ENCODE measurements at regions not wholly inside any gene's neighbourhood (a gene's known extent, or its start where the extent isn't known, plus 50 kb on each side); places are given as distances from the start of the nearest gene placed in this dataset.

DNA sequence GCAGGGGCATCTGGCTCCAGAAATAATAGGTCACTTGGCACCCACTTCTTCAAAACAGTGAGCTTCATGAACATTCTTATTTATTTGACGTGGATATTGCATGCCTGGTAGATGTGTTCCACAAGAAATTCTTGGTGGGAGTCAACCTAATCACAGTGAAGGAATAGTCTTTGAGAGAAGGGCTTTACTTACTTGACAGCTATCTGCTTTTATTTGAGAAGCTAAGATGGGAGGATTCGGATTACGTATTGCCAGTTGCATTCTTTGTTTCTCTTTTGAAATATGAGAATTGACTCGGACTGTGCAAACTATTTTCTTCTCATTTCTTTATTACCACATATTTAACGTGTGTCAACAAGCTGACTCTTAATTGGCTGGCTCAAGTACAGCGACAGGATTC is 117.2 kb downstream of the FASLG start:
- no peak for TF ChIP-seq POLR2A (IDR thresholded peaks at IDR 0.05)
- TF ChIP-seq, protein P1, sequence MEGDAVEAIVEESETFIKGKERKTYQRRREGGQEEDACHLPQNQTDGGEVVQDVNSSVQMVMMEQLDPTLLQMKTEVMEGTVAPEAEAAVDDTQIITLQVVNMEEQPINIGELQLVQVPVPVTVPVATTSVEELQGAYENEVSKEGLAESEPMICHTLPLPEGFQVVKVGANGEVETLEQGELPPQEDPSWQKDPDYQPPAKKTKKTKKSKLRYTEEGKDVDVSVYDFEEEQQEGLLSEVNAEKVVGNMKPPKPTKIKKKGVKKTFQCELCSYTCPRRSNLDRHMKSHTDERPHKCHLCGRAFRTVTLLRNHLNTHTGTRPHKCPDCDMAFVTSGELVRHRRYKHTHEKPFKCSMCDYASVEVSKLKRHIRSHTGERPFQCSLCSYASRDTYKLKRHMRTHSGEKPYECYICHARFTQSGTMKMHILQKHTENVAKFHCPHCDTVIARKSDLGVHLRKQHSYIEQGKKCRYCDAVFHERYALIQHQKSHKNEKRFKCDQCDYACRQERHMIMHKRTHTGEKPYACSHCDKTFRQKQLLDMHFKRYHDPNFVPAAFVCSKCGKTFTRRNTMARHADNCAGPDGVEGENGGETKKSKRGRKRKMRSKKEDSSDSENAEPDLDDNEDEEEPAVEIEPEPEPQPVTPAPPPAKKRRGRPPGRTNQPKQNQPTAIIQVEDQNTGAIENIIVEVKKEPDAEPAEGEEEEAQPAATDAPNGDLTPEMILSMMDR (IDR thresholded peaks at IDR 0.05): no peak
- Histone ChIP-seq H3K9me3 (no peaks in the 10 kb centered on the region), H3K4me3 (no peak overlapping the region), H3K36me3 (no peaks in the 10 kb centered on the region), H3K4me1 (no peaks in the 10 kb centered on the region), H3K27me3 (no peaks in the 10 kb centered on the region), H3K27ac (no peak overlapping the region)
- intact Hi-C loops (cut with DNase I; ENCODE audit: low total_unique reads): no loop called here
- DNase-seq: no peak

DNA sequence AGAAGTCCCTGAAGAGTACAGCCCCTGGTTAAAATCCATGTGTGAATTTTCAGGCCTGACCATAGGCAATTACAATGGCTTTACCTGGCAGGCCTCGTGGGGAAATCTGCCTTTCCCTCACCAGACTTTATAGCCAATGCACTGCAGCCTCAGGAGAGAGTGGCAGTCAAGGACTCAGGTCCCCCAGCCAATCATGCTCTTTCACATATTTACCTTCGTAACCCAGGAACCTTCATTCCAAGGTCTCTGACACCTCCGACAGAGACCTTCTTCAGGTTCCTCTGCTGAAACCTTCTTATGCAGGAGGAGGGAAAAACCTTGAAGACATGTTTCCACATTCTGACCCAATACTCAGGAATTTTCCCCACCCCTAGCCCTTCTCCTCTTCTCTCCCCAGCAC is 118.9 kb downstream of the FASLG start:
- H3K36me3 ChIP-seq: no peaks in the 10 kb centered on the region

DNA sequence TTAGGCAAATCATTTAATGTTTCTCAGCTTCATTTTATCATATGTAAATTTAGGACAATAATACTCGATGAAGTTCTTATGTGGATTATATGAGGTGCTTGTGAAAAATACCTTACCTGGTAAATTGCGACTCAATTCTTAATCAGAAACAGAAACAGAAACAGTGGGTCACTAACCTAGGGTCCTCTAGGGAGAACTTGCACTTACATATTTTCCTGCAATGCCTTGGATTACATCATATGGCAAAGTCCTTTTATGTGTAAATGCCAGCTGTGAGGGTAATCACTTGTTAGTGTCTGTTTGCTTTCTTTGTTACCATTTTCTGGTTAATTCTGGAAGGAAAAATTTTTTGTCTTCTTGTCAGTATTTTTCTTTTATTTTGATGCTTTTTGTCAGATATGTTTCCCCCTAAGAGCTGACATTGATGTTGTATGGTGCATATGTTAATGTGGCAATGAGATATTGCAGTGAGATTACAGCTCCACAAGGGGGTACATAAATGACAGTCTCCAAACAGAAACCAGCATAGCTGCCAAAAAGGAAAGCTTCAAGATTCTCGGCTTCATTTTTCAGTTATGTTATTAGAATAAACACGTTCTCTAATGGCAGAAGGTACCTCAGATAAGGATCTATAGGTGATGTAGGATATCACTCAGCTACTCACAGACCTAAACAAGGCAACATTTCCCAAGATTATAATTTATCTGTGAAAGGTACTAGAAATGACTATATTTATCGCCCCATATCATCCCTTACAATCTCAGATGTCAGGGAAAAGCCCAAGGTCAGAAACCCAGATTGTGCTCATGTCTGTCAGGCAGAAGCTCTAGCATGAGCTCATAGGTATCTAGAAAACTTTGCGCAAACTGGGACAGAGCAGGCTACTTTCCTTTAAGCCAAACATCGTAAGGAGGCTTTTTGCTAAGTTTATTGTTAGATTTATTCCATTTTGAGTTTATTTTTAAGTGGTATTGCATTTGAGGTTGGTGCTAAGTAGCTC is 119.9 kb downstream of the FASLG start:
- Histone ChIP-seq H3K4me3 (no peak overlapping the region), H3K27ac (no peak overlapping the region), H3K4me1 (no peaks in the 10 kb centered on the region), H3K27me3 (no peaks in the 10 kb centered on the region), H3K9me3 (no peaks in the 10 kb centered on the region), H3K36me3 (no peaks in the 10 kb centered on the region)
- no peak for TF ChIP-seq POLR2A (IDR thresholded peaks at IDR 0.05)
- TF ChIP-seq, protein P1 (IDR thresholded peaks at IDR 0.05): no peak
- intact Hi-C loops (cut with DNase I; ENCODE audit: low total_unique reads): no loop called here
- DNase-seq: no peak

More for the DNA sequence above, 118.9 kb downstream of the FASLG start:
- intact Hi-C loops (cut with DNase I; ENCODE audit: low total_unique reads): no loop called here
- TF ChIP-seq, protein P1 (IDR thresholded peaks at IDR 0.05): no peak
- TF ChIP-seq POLR2A (IDR thresholded peaks at IDR 0.05): no peak
- Histone ChIP-seq H3K27me3 (no peaks in the 10 kb centered on the region), H3K4me1 (no peaks in the 10 kb centered on the region), H3K4me3 (no peak overlapping the region), H3K9me3 (no peaks in the 10 kb centered on the region), H3K27ac (no peak overlapping the region)
- no peak for DNase-seq

DNA sequence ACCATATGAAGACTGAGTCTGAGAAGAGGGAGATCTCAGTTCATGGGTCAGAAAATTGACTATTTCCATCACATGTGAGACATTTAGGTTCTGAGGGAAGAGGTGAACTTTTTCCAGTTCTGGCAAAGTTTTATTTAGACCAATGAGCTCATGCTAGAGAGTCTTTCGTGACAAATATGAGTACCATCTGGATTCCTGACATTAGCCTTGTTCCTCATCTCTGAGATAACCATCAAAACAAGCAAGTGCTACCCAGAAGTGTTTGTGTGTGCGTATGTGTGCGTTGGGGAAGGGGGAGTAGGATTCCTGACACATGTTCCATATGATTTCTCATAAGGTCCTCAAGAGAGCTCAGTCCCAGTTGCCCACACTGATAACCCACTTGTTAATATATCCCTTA is 120.6 kb downstream of the FASLG start:
- no peak for DNase-seq
- H3K27ac ChIP-seq: no peak overlapping the region
- H3K4me3 ChIP-seq: no peak overlapping the region
- no peaks in the 10 kb centered on the region for H3K9me3 ChIP-seq
- TF ChIP-seq POLR2A (IDR thresholded peaks at IDR 0.05): no peak
- TF ChIP-seq, protein P1 (IDR thresholded peaks at IDR 0.05): no peak
- no peaks in the 10 kb centered on the region for H3K4me1 ChIP-seq
- no peaks in the 10 kb centered on the region for H3K36me3 ChIP-seq
- intact Hi-C loops (cut with DNase I; ENCODE audit: low total_unique reads): no loop called here
- no peaks in the 10 kb centered on the region for H3K27me3 ChIP-seq

DNA sequence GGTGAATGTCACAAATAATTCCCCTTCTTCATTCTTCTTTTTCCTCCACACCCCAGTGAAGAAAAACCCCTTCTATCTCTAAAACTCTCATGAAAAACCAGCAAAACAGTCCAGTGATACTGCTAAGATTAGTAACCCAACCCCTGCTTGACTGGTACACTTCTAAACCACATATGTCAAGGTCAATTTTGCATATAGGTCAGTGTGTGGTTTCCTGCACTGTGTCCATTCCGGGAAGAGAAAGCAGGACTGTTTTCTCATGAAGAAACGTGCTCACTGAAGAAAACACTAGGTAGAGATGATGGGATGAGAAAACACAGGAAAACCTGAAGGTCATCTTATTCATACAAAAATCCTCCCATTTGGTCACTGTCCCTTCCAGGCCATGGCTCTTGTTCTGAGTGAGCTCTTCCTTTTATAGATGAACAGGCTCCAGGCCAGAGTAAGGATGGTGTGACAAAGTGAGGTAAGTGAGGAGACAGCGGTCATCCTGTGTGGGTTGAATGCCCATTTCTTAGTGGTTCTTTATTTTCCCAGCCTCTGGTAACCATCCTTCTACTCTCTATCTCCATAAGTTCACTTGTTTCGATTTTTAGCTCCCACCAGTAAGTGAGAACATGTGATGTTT is 122.7 kb downstream of the FASLG start:
- Histone ChIP-seq H3K27me3 (no peaks in the 10 kb centered on the region), H3K9me3 (no peaks in the 10 kb centered on the region), H3K36me3 (no peaks in the 10 kb centered on the region), H3K4me1 (no peaks in the 10 kb centered on the region), H3K27ac (no peak overlapping the region), H3K4me3 (no peak overlapping the region)
- intact Hi-C loops (cut with DNase I; ENCODE audit: low total_unique reads): no loop called here
- no peak for DNase-seq
- no peak for TF ChIP-seq POLR2A (IDR thresholded peaks at IDR 0.05)
- TF ChIP-seq, protein P1 (IDR thresholded peaks at IDR 0.05): no peak

All from uterus (tissue), 3 donors.